Stimulated activated CD4-positive, alpha-beta T cell treated with anti-CD3 and anti-CD28 coated beads, Interleukin-15, amount 100 ng/mL, for 48 hours (primary cell): ENCODE measurements at regions not wholly inside any gene's neighbourhood (a gene's known extent, or its start where the extent isn't known, plus 50 kb on each side); places are given as distances from the start of the nearest gene placed in this dataset.
"Not testable (repeated sequence)": the region's sequence is repeated elsewhere in the genome, so short reads cannot be mapped to it uniquely, and the experiment has no call there.

Experiments
- DNase-seq, 2 donors: peaks; one replicate each; pipeline ENCODE4 v3.0.0-alpha.2; 2020; ENCODE audit warnings: low read depth in 2 of 2

DNA sequence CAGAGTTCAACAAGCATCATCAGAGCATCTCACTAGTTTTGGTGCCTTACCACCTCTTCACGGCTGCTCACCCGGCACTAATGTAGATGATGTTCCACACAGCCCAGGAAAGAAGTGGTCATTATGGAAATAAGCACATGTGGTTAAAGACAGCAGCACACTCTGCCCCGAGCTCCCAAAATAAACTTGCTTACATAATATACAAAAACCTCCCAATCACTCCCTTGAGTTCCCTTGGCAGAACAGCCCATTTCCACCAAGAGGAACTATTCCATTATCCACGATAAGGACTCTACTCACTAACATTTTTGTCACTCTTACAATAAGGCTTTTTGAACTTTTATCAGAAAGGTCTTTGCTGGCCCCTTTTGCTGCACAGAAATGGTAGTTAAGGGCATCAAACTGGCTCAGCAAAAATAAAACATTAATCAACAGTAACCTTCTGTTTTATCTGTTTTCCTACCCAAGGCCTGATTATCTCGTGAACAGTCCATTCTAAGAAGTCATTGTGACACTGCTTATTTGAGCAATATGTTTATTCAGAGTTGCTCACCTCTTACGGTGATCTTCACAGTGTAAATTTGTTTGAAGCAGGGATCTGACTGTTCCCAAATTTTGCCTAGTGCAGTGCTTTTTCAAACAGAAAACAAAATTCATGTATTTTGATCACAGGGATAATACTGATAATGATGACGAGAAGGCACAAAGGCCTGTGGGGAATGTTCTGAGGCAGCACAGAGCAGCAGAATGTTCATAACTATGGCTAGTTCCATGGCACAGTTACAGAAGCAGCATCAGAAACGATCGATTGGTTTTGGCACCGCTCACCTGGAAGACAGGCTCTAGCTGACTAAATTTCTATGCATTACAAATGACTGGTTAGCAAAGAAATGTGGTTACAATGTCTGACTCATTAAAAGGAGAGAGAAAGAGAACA lies 399.8 kb upstream of the PIK3R1 start:
- DNase-seq = no peak

DNA sequence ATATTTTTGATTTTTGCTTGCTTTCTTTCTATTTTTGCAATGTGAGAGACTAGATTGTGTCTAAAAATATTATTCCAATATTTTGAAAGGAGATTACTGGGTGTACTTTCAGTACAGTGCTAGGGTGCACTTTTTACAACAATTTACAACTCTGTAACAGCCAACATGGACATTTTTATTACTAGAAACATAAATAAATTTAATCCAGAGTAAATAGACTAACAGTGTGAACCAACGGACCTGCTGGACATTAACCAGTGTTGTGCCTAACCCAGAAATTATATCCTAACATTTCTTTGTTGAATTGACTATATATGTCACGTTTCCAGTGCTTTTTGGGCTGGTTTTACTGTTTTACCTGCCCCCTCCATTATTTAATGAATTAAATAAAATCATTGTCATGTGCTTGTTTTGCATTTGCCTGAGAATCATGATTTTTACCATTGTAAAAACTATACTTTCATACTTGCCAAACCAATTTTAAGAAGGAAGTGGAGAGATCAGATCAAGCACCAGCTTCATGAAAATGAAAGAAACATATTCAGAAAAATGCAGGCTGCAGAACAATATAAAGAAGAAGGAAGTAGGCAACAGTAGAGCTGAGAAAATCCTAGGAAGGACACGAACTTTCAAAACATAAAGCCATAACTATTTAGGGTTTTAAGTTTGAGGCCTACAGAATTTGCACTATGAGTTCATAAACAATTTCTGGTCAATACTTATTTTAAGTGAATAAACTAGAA lies 400.8 kb upstream of the PIK3R1 start:
- DNase-seq = no peak

DNA sequence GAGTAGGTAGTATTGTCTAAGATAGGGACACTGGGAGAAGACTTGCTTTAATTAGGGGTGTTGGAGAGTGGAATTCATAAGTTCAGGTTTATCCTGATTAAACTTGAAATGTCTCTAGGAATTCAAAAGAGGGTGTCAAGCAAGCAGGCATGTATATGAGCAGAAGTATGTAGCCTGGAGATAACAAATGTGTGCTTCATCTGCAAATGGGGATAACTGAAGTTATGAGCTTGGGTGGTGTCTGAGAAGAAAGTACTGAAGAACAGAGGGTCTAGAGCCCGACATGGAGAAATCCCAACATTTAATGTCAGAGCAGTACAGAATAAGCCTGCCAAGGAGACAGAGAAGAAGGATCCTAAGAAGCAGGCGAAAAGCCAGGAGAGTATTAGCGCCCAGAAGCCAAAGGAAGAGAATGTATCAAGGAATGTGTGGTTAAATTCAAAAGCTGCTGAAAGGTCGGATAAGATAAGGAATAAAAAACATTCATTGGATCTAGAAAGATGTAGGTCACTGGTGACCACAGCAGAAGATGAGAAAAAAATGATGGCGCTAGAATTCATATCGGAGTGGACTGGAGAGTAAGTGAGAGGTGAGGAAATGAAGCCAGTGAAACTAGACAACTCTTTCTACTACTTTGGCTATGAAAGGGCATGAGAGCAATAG lies 401.5 kb upstream of the PIK3R1 start:
- DNase-seq = no peak

DNA sequence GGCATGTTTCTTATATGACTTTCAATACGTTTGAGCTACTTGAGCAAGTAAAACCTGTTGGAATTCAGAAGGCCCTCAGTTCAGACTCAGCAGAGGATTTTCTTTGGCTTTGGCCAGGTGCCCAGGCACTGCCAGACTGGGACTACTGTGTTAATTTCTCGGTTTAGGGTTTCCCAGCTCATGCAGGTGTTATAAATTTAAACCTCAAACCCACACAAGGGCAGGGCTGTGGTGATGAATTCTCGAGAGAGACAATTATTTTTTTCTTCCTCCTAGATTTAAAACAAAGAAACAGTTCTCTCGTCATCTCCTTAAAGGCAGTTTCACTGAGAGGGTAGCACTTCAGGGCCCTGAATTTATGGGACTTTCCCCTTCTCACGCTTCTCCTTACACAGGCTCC lies 406.0 kb upstream of the PIK3R1 start:
- DNase-seq = no peak

DNA sequence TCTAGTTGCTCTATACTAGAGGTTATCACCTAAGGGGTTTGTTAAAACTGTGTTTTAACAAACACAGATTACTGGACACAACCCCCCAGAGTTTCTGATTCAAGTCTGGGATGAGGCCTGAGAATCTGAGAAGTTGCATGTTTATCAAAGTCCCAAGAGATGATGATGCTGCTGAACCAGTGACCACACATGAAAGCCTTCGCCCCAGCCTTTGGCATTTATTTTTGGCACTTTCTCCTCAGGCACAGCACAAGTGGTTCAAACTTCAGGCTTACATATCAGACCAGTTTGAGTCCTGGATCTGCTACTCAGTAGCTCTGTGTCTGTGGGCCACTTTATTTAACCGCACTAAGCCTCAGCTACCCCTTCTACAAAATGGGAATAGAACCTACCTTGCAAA lies 407.2 kb upstream of the PIK3R1 start:
- no peak for DNase-seq

DNA sequence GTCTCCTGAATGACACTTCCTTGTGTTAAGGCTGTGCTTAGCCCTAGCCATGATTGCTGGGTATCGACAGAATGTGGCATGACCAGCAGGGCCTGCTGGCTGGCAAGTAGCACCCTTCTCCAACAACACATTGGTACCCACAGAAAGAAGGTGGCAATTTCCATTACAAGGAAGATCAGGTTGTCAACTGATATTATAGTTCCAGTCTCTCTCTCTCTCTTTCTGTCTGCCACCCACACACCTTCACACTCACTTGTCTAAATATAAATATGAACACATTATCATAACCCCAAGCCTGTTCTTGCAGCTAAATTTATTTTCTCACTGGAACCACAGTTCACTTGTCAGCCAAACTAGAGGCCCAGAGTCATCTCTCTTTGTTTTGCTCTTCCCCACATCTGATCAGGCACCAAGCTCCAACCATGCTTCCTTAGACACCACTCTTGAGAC lies 408.1 kb upstream of the PIK3R1 start:
- DNase-seq = no peak

DNA sequence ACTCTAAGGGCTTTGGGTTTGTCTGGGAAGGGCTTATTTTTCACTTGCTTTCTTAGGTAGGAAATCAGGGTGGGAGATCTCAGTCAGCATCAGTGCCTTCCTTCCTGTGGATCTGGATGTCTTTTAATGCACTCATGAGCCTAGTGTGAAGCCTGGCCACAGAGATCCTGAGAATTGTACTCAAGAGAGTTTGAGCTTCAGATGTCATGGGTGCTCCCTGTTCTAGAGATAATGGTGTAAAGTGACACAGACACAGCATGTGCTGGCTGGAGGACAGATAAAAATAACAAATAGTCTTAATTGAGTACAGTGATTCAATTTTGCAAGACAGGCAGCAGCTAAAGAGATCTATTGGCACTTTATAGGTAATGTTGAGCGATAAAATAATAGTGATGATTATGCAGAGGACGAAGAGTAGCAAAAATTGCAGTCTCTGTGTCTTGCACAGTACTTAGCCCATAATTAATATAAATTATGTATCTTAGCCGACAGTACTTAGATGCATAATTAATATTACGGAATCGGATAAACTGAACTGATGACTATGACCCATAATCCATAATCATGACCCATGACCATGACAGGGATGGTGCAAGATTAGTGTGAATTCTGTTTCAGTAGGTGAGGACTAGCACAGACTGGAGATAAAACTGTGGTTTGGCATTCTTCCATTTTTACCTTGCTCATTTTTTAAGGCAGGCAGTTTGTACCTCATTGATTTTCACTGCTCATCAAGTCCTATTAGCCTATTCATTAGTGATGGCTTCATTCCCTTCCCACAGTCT lies 408.7 kb upstream of the PIK3R1 start:
- DNase-seq = no peak

DNA sequence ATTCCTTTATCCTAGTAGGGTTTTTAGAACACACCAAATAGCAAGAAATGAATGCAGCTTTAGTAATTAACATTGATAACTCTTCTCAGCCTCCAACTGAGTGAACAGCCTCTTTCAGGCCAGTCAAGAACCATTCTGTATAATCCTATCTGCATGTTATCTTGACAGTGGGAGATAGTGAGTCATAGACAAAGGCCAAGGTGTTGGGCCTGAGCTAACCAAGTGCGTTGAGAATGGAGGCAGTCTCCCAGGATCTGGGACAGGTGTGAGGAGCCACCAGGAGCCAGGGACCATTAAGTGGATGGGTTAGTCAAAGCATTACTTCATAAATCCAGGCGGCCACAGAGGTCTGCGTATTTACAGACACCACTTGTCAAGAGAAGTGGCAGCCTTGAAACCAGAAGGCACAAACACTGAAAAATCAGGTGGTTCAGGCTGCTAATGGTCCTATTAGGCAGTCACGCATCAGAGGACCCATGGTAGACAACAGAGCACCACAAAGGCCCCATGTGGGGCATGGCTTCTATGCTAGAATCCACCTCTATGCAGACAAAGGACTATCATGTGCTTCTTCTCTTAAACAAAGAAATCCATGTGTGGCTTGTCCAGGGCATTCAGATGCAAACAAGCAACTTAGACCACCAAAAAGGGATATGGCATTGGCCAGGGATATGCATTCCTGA lies 409.7 kb upstream of the PIK3R1 start:
- DNase-seq = no peak

DNA sequence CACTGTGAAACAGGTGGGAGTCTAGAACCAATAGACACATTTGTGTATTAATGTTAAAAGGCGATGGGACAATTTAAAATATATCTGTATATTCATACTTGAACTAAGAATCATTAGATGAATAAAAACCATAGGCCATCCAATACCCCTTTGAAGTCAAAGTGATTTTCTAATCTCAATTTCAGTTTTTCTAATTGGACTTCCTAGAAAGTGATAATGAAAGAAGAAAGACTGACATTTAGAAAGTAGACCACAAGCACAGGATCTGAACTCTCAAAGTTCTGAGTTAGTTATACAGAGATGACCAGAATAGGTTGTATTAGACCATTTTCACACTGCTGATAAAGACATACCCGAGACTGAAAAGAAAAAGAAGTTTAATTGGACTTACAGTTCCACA lies 412.8 kb upstream of the PIK3R1 start:
- no peak for DNase-seq

DNA sequence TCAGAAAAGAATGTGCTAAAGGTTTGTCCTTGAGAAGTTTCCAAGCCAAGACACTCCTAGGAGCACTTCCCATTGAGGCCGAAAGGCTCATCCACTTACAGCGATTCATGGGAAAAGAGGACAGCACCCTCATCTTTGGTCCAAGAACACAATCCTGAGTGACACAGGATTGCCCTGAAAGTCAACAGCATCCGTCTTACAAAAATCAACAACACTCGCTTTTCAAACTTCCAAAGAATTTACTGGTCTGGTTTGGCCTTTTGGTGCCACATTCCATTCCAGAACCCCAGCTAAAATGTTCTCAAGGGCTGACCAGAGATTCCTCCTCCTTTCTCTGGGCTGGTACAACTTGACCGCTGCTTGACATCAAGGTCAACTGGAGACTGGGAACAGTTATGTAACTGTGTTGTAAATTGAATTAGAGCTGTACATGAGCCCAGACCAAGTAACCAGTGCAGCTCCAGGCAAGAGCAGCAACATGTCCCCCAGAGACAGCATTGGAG lies 415.8 kb upstream of the PIK3R1 start:
- DNase-seq = no peak

DNA sequence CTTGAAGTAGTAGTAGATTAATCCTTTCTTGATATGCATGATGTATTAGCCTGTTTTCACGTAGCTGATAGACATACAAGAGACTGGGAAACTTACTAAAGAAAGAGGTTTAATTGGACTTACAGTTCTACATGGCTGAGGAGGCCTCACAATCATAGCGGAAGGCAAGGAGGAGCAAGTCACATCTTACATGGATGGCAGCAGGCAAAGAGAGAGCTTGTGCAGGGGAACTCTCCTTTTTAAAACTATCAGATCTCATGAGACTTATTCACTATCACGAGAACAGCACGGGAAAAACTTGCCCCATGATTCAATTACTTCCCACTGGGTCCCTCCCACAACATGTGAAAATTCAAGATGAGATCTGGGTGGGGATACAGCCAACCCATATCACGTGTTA lies 417.1 kb upstream of the PIK3R1 start:
- DNase-seq = not testable (repeated sequence)

DNA sequence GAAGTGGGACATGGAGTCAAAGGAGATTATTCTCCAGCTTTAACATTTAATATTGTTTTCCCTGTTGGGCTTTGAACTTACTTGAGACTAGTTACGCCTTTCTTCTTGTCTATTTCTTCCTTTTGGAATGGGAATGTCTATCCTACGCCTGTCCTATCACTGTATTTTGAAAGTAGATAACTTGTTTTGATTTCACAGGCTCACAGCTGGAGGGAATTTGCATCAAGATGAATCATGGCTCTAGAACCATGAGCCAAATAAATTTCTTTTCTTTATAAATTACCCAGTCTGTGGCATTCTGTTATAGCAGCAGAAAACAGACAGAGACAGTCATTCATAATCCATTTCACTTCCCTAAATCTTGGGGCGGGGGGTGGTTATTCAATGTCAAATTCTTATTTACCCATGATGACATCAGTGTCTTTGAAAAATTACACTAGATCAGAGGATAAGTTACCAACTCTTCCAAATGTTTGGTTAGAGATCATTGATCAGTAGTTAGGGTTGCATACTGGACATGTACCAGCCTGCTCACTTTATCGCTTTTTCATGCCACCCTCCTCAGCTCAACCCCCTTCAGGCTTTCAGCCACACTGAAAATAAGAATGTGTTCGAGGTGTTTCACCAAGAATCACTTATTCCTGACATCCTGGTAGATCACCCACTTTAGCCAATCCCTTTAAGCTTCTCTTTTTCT lies 419.6 kb upstream of the PIK3R1 start:
- DNase-seq = no peak

DNA sequence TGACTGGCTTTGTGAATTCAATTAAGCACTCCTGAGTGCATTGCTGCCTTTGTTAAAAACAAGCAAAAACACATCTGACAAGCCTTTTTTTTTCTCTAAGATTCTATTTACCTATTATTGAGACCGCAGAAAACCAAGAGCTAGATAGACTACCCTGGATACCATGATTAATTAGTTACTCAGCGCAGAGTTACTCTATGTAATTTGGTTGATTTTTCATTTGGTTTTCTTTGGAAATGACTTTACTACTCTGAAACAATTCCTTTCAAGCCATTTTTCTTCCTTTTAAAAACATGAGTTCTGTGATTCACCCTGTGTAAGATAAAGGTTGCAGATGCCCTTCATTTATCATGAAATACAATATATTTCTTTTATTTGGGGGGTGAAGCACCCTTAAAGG lies 421.6 kb upstream of the PIK3R1 start:
- no peak for DNase-seq

DNA sequence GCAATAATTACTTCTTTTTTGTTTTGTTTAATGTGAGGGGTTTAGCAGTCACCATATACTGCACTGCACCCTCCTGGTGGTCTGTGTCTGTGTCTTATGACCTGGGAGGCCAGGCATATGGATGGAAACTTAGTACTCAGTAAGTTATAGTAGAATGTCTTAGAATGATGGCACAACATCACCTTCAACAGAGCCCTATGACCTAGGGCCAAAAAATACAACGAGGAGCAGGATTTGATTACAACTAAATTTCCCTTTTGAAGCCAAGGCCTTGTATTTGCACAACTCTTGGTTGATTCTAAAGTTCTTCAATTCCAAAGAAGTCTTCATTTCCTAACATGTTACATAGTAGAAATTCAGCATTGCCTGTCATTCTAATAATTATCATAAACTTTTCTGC lies 422.1 kb upstream of the PIK3R1 start:
- DNase-seq = no peak

DNA sequence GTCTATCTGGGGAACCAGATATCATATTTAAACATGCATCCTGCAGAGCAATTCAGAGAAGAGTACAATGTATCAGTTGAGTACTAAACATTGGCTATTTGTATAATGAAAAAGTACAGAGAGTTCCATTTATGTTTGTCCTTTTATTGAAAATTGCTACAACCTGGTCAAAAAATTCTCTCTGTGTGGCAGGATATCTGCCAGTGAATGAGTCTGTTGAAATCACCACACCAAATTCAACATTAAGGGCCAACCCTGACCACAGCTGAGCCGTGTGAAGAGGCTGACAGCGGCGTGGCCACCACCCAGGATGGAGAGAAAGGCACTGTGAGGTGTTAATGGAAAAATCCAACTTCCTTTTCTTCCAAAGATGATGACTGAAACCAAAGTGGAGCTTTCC lies 422.7 kb upstream of the PIK3R1 start:
- DNase-seq = no peak

DNA sequence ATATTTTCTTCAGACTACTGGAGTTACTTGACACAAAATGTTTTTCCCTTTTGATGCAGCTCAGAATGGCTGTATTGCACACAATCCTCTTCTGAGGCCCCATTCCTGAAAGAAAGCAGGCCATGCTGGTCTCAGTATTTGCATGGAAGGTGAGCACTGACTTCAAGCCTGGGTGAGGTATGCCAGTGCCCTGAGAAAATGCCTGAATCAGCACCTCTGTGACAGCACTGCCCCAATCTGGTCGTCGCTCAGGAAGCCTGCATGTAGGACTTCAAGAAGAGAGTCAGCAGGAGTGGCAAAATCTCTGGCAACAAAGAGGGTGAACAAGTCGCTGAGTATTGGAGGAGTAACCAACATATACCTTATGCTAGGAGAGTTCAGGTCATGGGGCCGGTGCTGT lies 425.2 kb upstream of the PIK3R1 start:
- no peak for DNase-seq

DNA sequence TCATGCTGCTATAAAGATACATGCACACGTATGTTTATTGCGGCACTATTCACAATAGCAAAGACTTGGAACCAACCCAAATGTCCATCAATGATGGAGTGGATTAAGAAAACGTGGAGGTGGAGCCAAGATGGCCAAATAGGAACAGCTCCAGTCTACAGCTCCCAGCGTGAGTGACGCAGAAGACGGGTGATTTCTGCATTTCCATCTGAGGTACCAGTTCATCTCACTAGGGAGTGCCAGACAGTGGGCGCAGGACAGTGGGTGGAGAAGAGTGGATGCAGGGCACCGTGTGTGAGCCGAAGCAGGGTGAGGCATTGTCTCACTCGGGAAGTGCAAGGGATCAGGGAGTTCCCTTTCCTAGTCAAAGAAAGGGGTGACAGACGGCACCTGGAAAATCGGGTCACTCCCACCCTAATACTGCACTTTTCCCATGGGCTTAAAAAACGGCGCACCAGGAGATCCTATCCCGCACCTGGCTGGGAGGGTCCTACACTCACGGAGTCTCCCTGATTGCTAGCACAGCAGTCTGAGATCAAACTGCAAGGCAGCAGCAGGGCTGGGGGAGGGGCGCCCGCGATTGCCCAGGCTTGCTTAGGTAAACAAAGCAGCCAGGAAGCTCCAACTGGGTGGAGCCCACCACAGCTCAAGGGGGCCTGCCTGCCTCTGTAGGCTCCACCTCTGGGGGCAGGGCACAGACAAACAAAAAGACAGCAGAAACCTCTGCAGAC lies 435.5 kb upstream of the PIK3R1 start:
- not testable (repeated sequence) for DNase-seq

DNA sequence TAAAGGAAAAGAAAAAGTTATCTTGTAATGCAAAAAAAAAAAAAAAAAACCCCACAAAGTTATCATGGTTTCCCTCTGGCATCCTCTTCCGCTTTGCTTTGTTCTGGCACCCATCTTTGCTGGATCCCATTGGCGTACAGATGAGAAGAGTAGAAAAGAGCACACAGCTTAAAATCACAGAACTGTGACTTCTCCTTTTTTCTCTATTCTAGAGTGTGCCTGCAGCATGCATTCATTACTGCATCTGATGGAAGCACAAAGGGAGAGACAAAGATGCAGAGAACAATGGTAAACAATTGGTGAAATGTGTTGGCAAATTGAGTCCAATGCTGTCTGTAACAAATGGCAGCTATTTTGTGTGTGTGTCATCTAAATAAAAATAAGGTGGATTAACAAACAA lies 440.8 kb upstream of the PIK3R1 start:
- DNase-seq = no peak

DNA sequence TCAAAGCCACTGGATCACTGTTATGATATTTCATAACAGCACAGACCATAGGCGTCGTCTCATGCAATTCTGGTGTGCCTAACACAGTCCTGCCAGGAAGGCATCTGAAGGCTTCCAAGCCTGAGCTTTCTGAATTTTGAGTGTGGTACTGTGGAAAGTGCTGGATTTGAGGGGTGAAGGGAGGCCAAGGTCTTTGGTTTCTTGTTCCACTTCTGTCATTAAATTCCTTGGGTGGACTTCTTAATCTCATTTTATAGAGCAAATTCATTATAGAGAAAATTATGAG lies 441.3 kb upstream of the PIK3R1 start:
- DNase-seq = no peak
